ENCODE measurements at regions not wholly inside any gene's neighbourhood (a gene's known extent, or its start where the extent isn't known, plus 50 kb on each side); places are given as distances from the start of the nearest gene placed in this dataset.

DNA sequence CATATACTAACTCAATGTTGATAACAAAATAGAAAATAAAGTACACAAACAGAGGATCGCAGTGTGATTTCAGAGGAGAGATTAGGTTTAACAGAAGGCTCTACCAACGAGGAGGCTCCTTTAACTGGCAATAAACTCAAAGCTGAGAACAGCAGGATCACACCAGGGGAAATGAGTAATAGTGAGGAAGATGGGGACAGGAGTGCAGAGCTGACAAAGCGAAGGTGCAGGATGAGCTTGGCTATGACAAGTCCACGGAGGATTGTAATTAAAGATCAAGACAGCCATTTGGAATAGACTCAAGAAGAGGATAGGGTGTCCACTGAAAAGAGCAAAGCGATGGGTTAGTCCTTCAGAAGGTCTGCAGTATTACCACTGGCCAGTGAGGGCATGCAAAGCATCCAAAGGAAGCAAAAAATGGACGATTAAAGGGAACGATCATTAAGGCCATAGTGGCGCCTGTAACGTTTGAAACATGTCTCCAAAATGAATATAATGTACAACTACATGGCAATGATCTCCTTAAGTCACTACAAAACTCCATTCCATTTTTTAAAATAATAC, 85.3 kb downstream of the GRIN2B start:
- TF ChIP-seq, protein P1, sequence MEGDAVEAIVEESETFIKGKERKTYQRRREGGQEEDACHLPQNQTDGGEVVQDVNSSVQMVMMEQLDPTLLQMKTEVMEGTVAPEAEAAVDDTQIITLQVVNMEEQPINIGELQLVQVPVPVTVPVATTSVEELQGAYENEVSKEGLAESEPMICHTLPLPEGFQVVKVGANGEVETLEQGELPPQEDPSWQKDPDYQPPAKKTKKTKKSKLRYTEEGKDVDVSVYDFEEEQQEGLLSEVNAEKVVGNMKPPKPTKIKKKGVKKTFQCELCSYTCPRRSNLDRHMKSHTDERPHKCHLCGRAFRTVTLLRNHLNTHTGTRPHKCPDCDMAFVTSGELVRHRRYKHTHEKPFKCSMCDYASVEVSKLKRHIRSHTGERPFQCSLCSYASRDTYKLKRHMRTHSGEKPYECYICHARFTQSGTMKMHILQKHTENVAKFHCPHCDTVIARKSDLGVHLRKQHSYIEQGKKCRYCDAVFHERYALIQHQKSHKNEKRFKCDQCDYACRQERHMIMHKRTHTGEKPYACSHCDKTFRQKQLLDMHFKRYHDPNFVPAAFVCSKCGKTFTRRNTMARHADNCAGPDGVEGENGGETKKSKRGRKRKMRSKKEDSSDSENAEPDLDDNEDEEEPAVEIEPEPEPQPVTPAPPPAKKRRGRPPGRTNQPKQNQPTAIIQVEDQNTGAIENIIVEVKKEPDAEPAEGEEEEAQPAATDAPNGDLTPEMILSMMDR (IDR thresholded peaks at IDR 0.05): no peak

DNA sequence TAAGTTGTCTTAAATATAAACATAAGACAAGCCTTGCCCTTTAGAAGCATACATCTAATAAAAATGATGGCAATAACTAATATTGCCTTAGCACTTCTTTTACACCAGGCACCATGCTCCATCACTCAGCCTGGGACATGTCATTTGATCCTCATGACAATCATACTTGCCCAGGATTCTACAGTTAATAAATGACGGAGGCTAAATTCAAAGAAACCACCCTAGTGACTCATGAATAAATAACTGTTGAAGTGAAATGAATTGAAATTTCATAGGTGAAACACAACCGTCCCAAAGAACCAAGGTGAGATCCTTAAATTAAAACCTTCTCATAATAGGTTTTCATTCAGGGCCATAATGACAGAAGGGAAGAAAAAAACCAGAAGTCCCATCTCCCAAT, 89.5 kb downstream of the GRIN2B start:
- TF ChIP-seq, protein P1 (IDR thresholded peaks at IDR 0.05): no peak

DNA sequence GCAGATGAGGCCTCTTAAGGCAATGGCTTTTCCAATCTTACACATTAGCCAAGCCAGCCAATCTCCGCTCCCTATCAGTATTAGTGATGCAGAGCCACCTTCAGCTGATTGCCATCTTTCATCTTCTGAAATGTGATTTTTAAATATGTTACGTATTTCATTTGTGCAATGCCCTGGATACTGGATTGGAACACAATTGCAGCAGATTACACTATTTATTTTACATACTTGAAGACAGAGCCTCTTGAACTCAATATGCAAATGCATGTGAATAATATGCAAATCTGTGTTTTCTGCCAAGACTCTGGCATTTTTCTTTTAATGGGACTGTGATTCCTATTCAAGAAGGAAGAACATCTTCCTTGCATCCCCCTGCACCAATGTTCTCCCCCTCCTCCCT, 90.5 kb downstream of the GRIN2B start:
- TF ChIP-seq, protein P1 (IDR thresholded peaks at IDR 0.05): no peak

DNA sequence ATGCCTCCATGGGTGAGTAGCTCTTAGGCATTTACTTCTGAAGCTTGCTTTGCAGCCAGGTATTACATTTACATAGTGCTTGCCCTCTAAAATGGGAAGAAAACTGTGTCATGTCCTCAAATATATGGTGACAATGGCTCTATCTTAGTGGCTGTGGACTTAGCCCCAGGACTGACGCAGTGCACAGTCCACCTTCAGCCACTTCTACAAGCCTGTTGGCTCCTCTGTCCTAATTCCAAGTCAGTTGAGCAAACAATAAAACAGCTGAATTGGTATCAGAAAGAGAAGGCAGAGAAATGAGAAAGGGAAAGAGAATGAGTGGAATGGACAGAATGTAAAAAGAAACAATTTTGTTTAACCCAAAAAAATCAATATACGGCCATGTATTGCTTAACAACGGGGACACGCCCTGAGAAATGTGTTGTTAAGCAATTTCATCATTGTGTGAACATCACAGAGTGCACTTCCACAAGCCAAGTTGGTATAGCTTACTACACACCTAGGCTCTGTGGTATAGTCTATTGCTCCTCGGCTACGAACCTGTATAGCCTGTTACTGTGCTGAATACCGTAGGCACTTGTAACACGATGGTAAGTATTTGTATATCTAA, 93.5 kb downstream of the GRIN2B start:
- TF ChIP-seq, protein P1 (IDR thresholded peaks at IDR 0.05): no peak

DNA sequence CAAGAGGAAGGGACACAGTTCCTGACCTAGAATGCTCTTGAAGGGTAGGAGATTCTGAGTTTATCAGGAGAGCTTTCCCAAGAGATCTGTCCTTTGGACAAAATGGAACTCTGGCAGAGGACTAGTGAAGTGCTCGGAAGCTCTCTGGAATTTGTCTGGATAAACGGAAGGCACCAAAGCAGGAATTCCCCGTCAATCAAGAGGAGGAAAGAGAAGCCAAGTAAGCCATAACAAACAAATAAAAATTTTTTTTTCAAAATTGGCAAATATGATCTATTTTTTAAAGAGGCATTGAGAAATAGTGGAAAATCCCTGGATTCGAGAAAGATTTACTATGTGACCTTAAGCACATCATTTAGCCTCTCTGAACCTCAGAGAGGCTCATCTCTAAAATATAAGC, 99.2 kb downstream of the GRIN2B start:
- TF ChIP-seq, protein P1 (IDR thresholded peaks at IDR 0.05): no peak

DNA sequence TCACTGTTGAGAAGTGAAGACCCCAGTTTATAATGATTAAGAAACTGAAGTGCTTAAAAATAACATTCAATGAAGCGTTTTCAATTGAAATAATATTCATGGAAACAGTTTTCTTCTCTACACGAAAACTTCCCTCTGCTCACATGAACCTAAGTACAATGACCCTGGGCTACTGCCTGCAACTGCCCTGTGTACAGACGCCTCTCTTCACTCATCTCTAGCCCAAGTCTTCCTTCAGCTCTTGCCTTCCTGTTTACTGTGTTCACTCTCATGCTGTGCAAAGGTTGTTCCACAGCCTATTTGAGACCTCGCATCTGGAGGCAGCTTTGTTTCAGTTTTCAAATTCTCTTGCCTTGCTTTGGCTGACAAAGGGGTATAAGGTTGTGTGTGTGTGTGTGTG, 100.8 kb downstream of the GRIN2B start:
- TF ChIP-seq, protein P1 (IDR thresholded peaks at IDR 0.05): no peak

DNA sequence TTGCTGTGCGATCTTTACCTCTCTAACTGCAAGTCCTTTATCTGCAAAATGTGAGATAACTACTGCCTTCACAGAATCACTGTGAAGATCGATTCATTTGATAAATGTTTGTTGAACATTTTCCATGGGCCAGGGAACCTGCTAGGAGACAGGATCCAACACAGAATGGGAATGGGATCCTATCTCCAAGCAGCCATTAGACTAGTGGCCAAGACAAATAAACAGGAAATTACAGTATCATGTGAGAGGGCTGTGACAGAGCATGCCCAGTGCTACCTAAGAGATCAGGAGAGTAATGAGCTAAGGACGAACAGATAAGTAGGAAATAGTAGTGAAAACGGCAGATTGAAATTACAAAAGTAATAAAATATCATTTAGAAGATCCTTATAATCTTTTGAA, 105.7 kb downstream of the GRIN2B start:
- TF ChIP-seq, protein P1 (IDR thresholded peaks at IDR 0.05): no peak

DNA sequence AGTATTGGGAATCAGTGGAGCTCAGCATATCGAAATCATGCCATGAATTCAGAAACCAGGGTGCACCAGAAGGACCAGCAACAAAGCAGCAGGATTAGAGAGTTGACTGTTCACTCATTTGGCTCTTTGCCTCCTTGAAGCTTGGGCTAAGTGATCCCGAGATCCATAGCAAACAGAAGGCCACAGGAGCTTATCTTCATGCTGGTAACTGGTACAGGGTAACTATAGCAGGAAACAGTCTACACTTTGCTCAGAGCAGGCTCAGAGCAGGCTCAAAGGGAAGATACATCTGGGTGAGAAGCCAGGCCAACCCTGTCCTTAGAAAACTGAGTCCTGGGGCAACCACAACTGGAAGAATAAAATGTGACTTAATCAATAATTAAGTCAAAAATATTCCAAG, 111.1 kb downstream of the GRIN2B start:
- TF ChIP-seq, protein P1 (IDR thresholded peaks at IDR 0.05): no peak
